Fibroblast of lung (primary cell): ENCODE measurements at regions not wholly inside any gene's neighbourhood (a gene's known extent, or its start where the extent isn't known, plus 50 kb on each side); places are given as distances from the start of the nearest gene placed in this dataset.

Source experiments
- DNase-seq, 2 donors: peaks; one replicate each; pipeline versions ENCODE4 v3.0.0 to v3.0.0-alpha.2; 2010; ENCODE audit warnings: low read depth in 2 of 2
- H2AFZ ChIP-seq: 2 replicates; pipeline ENCODE4 v1.5.1; 2012; ENCODE audit warnings: low read length, control low read depth, inconsistent platforms
- H3K27ac ChIP-seq: 2 replicates; pipeline ENCODE4 v1.5.1; 2011; ENCODE audit warnings: low read length, control low read depth; ENCODE audit not compliant: insufficient read depth
- H3K27me3 ChIP-seq: 2 replicates; pipeline ENCODE4 v1.5.1; 2011; ENCODE audit warnings: mild to moderate bottlenecking, low read length; ENCODE audit not compliant: control insufficient read depth, insufficient read depth
- H3K36me3 ChIP-seq: 2 replicates; pipeline ENCODE4 v1.5.1; 2011; ENCODE audit warnings: low read length; ENCODE audit not compliant: control insufficient read depth, insufficient read depth
- H3K4me1 ChIP-seq: 2 replicates; pipeline ENCODE4 v1.5.1; 2011; ENCODE audit warnings: low read length; ENCODE audit not compliant: control insufficient read depth, insufficient read depth; ENCODE audit errors: extremely low read depth
- H3K4me2 ChIP-seq: 2 replicates; pipeline ENCODE4 v1.5.1; 2011; ENCODE audit warnings: low read length, control low read depth; ENCODE audit not compliant: insufficient read depth; ENCODE audit errors: extremely low read depth
- H3K4me3 ChIP-seq, 4 experiments: fragments of 200-600 bp in 1 of 4; sonication (generic) in 1 of 4; replicated peaks in 1 of 4; 2 replicates each; pipeline ENCODE4 v1.5.1; 2011 to 2016; ENCODE audit warnings: low read length in 4 of 4, low read depth in 3 of 4, mild to moderate bottlenecking in 3 of 4, control low read depth in 2 of 4, inconsistent platforms in 1 of 4, mixed read lengths in 1 of 4; ENCODE audit not compliant: insufficient read depth in 1 of 4; ENCODE audit errors: control extremely low read depth in 1 of 4
- H3K79me2 ChIP-seq: 2 replicates; pipeline ENCODE4 v1.5.1; 2012; ENCODE audit warnings: mild to moderate bottlenecking, low read length, inconsistent platforms; ENCODE audit not compliant: control insufficient read depth, insufficient read depth
- H3K9ac ChIP-seq: 2 replicates; pipeline ENCODE4 v1.5.1; 2011; ENCODE audit warnings: mild to moderate bottlenecking, low read length, control low read depth; ENCODE audit not compliant: insufficient read depth
- H3K9me3 ChIP-seq: 2 replicates; pipeline ENCODE4 v1.5.1; 2012; ENCODE audit warnings: low read depth, low read length; ENCODE audit not compliant: control insufficient read depth, insufficient read depth
- H4K20me1 ChIP-seq: 2 replicates; pipeline ENCODE4 v1.5.1; 2011; ENCODE audit warnings: low read length; ENCODE audit not compliant: control insufficient read depth, insufficient read depth; ENCODE audit errors: extremely low read depth
- CTCF ChIP-seq, 2 donors: IDR thresholded peaks in 1 of 2; conservative IDR thresholded peaks in 1 of 2; 1 replicate in 1 of 2; 2 replicates in 1 of 2; pipeline ENCODE4 v1.5.1; 2011 to 2012; ENCODE audit warnings: low read length in 2 of 2, control low read depth in 1 of 2, inconsistent platforms in 1 of 2, low read depth in 1 of 2, mild to moderate bottlenecking in 1 of 2
- EZH2 ChIP-seq: IDR thresholded peaks from 2 replicates; pipeline ENCODE4 v1.5.1; 2012; ENCODE audit warnings: low read length, control low read depth, mild to moderate bottlenecking; ENCODE audit errors: missing control alignments

- Histone ChIP-seq H3K27ac (no peak overlapping the region), H3K9ac (no peak overlapping the region), H3K4me2 (no peak overlapping the region), H3K27me3 (no peaks in the 10 kb centered on the region), H3K36me3 (no peaks in the 10 kb centered on the region), H3K79me2 (no peaks in the 10 kb centered on the region), H3K4me3 (no peak overlapping the region), H4K20me1 (no peaks in the 10 kb centered on the region), H3K9me3 (no peaks in the 10 kb centered on the region), H3K4me1 (no peaks in the 10 kb centered on the region), H2AFZ (no peak overlapping the region)
- TF ChIP-seq CTCF (conservative IDR thresholded peaks at IDR 0.05 in 1 of 2, IDR thresholded peaks at IDR 0.05 in 1 of 2; ENCODE audit: low read depth in 1 of 2, low read length in 2 of 2): no peak
- TF ChIP-seq EZH2: no peak
- DNase-seq: peak in 1 of 2 donors; percentile 83
Measured at GRCh38 chr9:88889386-88889785, 101.9 kb upstream of the S1PR3 start.

GRCh38 chr9:88890546-88890945, 100.7 kb upstream of the S1PR3 start:
- Histone ChIP-seq H3K9ac (no peak overlapping the region), H2AFZ (no peak overlapping the region), H3K27me3 (no peaks in the 10 kb centered on the region), H3K79me2 (no peaks in the 10 kb centered on the region), H3K4me2 (no peak overlapping the region), H3K27ac (no peak overlapping the region), H3K4me3 (no peak overlapping the region), H3K9me3 (no peaks in the 10 kb centered on the region), H3K36me3 (no peaks in the 10 kb centered on the region), H4K20me1 (no peaks in the 10 kb centered on the region), H3K4me1 (no peaks in the 10 kb centered on the region)
- peak in 1 of 2 donors; percentile 34 for DNase-seq
- TF ChIP-seq CTCF (conservative IDR thresholded peaks at IDR 0.05 in 1 of 2, IDR thresholded peaks at IDR 0.05 in 1 of 2; ENCODE audit: low read depth in 1 of 2, low read length in 2 of 2) (no peak), EZH2 (no peak)

GRCh38 chr9:88891040-88891439, 100.2 kb upstream of the S1PR3 start:
- DNase-seq: no peak

More at GRCh38 chr9:88891040-88891439, 100.2 kb upstream of the S1PR3 start:
- H3K9ac ChIP-seq: no peak overlapping the region
- H4K20me1 ChIP-seq: no peaks in the 10 kb centered on the region
- H3K36me3 ChIP-seq: no peaks in the 10 kb centered on the region
- H3K79me2 ChIP-seq: no peaks in the 10 kb centered on the region
- no peaks in the 10 kb centered on the region for H3K27me3 ChIP-seq
- H2AFZ ChIP-seq: no peak overlapping the region
- no peak overlapping the region for H3K4me2 ChIP-seq
- H3K4me1 ChIP-seq: no peaks in the 10 kb centered on the region
- TF ChIP-seq EZH2 (no peak), CTCF (conservative IDR thresholded peaks at IDR 0.05 in 1 of 2, IDR thresholded peaks at IDR 0.05 in 1 of 2; ENCODE audit: low read depth in 1 of 2, low read length in 2 of 2) (no peak)
- H3K27ac ChIP-seq: no peak overlapping the region
- no peaks in the 10 kb centered on the region for H3K9me3 ChIP-seq
- H3K4me3 ChIP-seq: no peak overlapping the region
